HG02759 (cell line): ENCODE measurements at regions not wholly inside any gene's neighbourhood (a gene's known extent, or its start where the extent isn't known, plus 50 kb on each side); places are given as distances from the start of the nearest gene placed in this dataset.
"Not testable (repeated sequence)": the region's sequence is repeated elsewhere in the genome, so short reads cannot be mapped to it uniquely, and the experiment has no call there.

Source experiments
- ATAC-seq: cut with Tn5 transposase; IDR thresholded peaks from one replicate; pipeline ENCODE4 v1.9.1; 2021; ENCODE audit warnings: mild to moderate bottlenecking, moderate library complexity; ENCODE audit not compliant: unreplicated experiment

- no peak for ATAC-seq
Observed at GRCh38 chr13:83019986-83020385, 862.3 kb downstream of the SLITRK1 start.

DNA sequence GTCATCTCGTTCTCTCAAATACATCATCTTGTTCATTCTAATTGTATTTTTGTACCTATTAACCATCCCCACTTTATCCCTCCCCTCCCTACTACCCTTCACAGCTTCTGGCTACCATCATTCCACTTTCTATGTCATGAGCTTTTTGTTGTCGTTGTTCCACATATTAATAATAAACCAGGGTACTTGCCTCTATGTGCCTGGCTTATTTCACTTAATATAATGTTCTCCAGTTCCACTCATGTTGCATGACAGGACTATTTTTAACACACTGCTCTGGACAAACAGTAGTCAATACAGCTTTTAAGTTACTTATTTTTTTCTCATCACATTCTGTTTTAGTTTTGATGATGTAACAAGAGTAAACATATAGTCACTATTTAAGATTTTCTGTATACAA is 872.3 kb downstream of the SLITRK1 start:
- ATAC-seq, result no peak

DNA sequence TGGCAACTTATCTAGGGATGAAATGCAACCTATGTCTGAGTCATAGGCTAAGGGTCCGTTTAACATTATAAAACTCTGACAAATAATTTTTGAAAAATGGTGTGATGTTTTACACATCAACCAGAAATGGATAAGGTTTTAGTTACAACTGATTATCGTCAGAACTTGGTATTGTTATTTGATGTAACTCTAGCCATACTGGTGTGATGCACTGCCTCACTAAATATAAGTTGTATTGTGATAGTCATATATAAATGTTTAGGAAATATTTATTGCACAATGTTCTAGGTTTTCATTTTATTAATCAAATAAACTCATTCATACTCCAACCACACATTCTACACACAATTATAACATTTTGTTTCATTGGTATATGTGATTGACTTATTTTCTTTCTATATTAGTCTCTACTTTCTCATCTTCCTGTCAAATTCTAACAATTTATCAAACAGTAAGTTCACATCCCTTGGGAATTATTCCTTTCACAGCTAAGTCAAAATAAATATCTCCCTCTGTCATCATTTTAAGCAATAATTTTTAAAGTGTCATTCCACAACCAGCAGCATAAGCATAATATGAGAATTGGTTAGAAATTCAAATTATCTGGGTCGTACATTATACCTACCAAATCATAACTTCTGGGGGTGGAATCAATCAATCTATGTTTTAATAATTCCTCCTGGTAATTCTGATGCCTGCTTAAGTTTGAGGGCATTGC is 873.9 kb downstream of the SLITRK1 start:
- no peak for ATAC-seq

DNA sequence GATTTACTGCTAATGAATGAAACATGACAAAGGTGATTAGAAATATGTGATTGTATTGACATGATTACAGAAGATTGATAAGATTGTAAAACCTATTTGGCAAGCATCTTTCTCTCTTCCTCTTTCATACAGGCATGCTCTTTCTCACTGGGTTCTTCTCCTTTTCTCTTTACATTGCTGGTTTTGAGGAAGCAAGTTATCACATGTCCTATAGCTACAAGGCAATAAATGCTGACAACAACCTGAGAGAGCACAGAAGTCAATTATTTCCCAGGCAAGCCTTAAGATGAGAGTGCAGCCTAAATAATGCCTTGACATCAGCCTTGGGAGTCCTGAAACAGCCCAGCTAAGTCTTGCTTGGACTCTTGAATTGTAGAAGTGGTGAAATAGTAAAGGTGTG is 875.0 kb downstream of the SLITRK1 start:
- no peak for ATAC-seq

DNA sequence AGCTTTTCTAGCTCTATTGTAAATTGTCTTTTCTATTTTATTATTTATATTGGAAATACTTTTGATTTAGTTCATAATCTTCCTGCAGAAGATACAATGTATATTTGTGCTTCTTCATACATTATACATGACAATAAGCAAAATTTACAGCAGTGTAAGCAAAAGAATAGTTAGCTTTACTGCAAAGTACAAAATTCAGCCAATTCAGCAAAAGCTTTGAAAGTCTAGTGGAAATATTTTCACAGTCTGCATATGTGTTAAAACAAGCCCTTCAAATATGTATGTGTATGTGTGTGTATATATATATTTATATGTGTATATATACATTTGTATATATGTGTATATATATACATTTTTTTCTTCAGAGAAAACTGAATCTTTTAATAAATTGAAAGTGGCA is 879.1 kb downstream of the SLITRK1 start:
- ATAC-seq, result no peak

- no peak for ATAC-seq
Observed at GRCh38 chr13:82993417-82993816, 888.9 kb downstream of the SLITRK1 start.

- no peak for ATAC-seq
Observed at GRCh38 chr13:82976499-82976898, 905.8 kb downstream of the SLITRK1 start.

DNA sequence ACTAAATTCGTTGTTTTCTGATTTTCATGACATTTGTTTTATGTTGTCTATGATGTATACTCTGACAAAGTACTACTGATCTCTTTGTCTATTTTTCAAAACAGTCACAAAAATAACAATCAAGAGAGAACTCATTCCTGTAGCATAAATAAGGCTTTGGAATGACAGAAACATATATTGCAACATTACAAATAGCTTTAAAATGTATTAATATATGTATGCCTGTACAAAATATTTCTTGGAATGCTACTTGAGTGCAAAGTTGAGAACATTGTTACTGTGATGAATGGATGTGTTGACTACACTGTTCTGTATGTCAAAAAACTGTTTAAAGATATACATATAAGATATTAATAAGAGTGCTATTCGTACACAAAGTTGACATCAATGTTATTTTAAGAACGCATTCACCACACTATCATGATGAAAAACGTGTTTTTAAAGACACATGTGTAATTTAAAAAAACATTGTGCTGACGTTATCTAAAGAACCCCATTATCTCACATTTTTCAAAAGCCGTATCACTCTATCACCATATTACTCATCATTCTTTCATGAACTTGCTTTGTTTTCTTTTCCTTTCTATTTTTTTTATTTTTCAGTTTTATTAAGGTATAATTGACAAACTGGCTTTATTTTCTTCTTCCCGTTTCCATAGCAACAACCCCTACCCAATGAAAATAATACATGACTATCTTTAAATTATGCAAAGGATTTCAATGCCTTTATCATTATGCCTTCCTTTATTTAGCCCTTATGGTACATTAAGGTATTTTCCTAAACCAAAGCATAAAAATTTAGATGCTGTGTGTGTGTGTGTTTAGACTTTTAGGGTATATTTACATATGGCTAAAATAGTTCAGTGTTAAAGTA is 918.8 kb downstream of the SLITRK1 start:
- no peak for ATAC-seq

DNA sequence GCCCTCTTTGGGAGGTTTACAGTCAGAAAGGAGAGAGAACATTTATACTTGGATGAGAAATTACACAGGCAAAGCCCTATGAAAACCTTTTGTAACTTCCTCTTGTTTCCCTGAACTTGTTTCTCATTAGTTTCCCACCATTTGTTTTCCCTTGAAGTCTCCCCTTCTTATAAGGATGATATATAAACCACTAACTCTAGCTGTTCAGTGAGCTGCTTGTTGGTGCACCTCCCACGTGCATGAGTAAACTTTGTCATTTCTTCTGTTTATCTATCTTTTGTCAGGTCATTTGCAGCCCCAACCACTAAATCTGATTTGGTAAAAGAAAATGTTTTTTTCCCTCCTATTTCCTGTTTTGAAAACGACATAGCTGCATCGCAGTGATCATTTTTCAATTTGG is 919.9 kb downstream of the SLITRK1 start:
- no peak for ATAC-seq

DNA sequence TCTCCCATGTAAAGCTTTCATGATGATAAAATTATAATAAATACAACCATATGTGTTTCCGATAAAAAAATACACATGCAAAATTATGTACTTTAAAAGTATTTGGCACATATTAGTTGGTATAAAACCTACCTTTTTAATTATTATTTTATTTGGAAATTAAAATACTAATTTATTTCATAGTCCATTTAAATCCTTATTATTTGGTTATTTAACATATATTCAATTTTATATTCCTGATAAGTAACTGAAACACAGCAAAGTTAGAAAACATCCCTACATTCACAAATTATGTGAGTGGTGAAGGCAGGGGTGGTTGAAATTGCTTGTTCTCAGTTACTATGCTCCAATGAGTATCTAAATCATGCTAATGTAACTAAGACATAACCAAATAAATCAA is 920.5 kb downstream of the SLITRK1 start:
- ATAC-seq, result no peak

DNA sequence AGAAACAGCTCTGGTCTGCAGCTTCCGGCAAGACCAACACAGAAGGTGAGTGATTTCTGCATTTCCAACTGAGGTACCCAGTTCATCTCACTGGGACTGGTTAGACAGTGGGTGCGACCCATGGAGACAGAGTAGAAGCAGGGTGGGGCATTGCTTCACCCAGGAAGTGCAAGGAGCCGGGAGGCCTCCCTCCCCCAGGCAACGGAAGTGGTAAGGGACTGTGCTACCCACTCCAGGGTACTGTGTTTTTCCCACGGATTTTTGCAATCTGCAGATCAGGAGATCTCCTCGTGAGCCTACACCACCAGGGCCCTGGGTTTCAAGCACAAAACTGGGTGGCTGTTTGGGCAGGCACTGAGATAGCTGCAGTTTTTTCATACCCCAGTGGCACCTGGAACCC is 929.9 kb downstream of the SLITRK1 start:
- ATAC-seq, result not testable (repeated sequence)

DNA sequence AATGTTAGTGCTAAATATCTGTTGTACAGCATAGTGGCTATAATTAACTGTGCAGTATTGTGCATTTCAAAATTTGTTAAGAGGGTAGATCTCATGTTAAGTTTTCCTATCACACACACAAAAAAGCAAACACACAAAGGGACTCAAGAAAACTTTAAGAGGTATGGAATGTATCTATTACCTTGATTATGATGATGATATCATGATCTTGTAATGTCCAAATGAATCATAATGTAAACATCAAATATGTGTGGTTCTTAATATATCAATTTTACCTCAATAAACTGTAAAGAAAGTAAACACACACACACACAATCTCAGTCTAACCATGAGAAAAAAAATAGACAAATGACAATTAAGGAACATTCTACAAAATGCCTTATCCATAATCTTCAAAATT is 934.6 kb downstream of the SLITRK1 start:
- no peak for ATAC-seq

GRCh38 chr13:82947191-82947621 is 935.1 kb downstream of the SLITRK1 start:
- ATAC-seq, result no peak

DNA sequence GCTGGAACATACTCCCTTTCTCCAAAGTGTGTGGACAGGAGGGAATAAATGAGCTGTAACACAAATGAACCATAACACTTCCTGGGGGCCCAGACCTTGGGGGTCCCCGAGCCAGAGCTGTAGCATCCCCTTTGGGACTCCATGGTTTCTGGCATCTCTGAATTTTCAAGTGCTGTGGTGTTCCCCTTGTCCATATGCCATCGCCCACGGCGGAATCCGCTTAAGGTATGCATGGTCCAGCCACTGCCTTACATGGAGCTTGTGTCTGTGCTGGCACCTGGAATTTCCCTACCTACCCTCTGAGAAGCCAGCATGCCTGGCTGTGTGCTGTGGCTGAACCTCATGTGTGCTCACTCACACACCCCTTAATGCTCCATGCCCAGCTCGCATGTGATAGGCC is 943.6 kb downstream of the SLITRK1 start:
- no peak for ATAC-seq

GRCh38 chr13:82934000-82934399 is 948.3 kb downstream of the SLITRK1 start:
- ATAC-seq, result no peak

DNA sequence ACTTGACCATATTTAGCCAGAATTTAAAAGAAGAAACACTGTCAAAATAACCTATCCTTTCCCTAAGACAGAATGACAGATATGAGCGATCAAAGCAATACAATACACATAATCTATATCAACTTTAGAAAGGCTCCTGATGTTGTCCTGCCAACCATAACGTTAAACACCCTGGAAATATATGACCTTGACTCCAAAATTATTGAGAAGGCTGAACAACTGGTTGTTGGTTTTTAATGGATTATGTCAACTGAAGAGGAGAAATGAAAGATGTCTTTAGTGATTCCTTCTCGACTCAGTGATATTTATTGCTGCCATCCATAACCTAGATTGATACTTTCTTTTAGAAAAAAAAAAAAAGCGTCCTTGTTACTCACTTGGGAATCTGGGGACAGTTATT is 957.2 kb downstream of the SLITRK1 start:
- no peak for ATAC-seq

- no peak for ATAC-seq
Observed at GRCh38 chr13:82917984-82918383, 964.3 kb downstream of the SLITRK1 start.

GRCh38 chr13:82912564-82912963 is 969.7 kb downstream of the SLITRK1 start:
- ATAC-seq, result no peak

DNA sequence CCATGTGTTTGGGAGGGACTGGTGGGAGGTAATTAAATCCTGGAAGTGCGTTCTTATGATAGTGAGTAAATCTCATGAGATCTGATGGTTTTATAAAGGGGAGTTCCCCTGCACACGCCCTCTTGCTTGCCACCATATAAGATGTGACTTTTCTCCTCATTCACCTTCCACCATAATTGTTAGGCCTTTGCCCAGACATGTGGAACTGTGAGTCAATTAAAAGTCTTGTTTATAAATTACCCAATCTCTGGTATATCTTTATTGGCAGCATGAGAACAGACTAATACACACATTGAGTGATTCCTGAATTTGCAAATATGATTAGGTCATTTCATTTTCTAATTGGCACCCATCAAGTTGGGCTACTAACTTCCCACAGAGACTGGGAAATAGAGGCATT is 977.2 kb downstream of the SLITRK1 start:
- ATAC-seq, result no peak

DNA sequence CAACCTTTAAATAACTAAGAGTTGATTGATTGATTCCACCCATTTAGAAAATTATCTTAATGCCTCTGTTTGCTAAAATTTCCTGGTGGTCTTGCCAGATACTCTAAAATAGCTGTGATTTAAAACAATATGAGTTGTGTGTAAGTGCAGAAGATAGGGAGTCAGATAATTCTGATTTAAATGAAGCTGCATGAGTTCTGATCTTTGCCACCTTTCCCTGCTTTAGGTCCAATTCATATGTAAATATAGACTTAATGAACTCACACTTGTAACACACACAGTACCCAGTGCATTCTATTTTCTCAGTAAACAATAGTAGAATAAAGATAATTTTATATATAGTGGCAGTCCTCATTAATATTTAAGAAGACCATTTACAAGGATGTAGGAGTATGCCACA is 981.8 kb downstream of the SLITRK1 start:
- no peak for ATAC-seq

DNA sequence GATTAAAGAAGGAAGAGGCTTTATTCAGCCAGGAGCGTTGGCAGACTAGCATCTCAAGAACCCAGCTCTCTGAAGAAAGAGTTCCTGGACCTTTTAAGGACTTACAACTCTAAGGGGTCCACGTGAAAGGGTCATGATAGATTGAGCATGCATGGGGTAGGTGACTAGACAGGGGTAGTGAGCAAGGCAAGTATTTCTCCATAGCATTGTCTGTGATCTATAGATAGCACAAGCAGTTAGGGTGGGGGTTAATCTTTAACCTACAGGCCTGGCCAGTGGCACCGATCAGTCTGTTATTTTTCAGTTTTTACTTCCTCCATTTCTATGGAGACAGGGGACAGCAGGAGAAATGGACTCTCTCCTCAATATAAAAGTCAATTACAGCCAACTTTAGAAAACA is 983.7 kb downstream of the SLITRK1 start:
- no peak for ATAC-seq

- ATAC-seq, result no peak
Observed at GRCh38 chr13:82879921-82880320, 1002.4 kb downstream of the SLITRK1 start.
